WTC11 (cell line): ENCODE measurements at regions not wholly inside any gene's neighbourhood (a gene's known extent, or its start where the extent isn't known, plus 50 kb on each side); places are given as distances from the start of the nearest gene placed in this dataset.

Source experiments
- ATAC-seq: fragments of 200-7000 bp; cut with Tn5 transposase; 2 replicates; pipeline ENCODE4 v1.10.0; 2021; ENCODE audit warnings: mild to moderate bottlenecking, moderate library complexity
- CTCF ChIA-PET: fragments of 300-600 bp; sonication (Branson Sonifier 250); formaldehyde crosslinking; loops from one replicate; lab custom pipeline; 2021; ENCODE audit warnings: antibody characterized with exemption; lab: Charles Lee
- POLR2A ChIA-PET: fragments of 350-600 bp; sonication (Branson Sonifier 250); formaldehyde crosslinking; loops from one replicate; lab custom pipeline; 2021; ENCODE audit warnings: antibody characterized with exemption; lab: Charles Lee
- DNase-seq: peaks from one replicate; pipeline ENCODE4 v3.0.0; 2021; ENCODE audit warnings: low spot score
- H3K27ac Mint-ChIP-seq: 2 replicates; pipeline ENCODE4 v1.8.0; 2021; ENCODE audit warnings: mixed read lengths
- H3K27me3 Mint-ChIP-seq: 2 replicates; pipeline ENCODE4 v1.8.0; 2021; ENCODE audit warnings: low read depth, mild to moderate bottlenecking, moderate library complexity, mixed read lengths
- H3K36me3 Mint-ChIP-seq: 2 replicates; pipeline ENCODE4 v1.8.0; 2021; ENCODE audit warnings: mixed read lengths
- H3K4me1 Mint-ChIP-seq: 2 replicates; pipeline ENCODE4 v1.8.0; 2022; ENCODE audit warnings: mixed read lengths
- H3K4me3 Mint-ChIP-seq: 2 replicates; pipeline ENCODE4 v1.8.0; 2021; ENCODE audit warnings: mild to moderate bottlenecking, moderate library complexity, mixed read lengths
- H3K9me3 Mint-ChIP-seq: 2 replicates; pipeline ENCODE4 v1.8.0; 2021; ENCODE audit warnings: mixed read lengths
- ATF1 ChIP-seq: sonication (generic); formaldehyde crosslinking; IDR thresholded peaks from 2 replicates; pipeline ENCODE4 v1.8.1; 2023; ENCODE audit warnings: mild to moderate bottlenecking, moderate library complexity, missing genetic modification reagents
- ATF2 ChIP-seq: sonication (generic); formaldehyde crosslinking; IDR thresholded peaks from 2 replicates; pipeline ENCODE4 v1.8.1; 2022; ENCODE audit warnings: low read depth, missing genetic modification reagents, borderline replicate concordance
- CDX4 ChIP-seq: fragments of 250-450 bp; sonication (Bioruptor Pico); IDR thresholded peaks from 2 replicates; pipeline ENCODE4 v1.9.0; 2021; ENCODE audit warnings: moderate library complexity, mild to moderate bottlenecking, inconsistent platforms, borderline replicate concordance
- CREB1 ChIP-seq: sonication (generic); formaldehyde crosslinking; IDR thresholded peaks from 2 replicates; pipeline ENCODE4 v1.8.0; 2023; ENCODE audit warnings: mild to moderate bottlenecking, missing genetic modification reagents
- E2F5 ChIP-seq: sonication (generic); formaldehyde crosslinking; IDR thresholded peaks from 2 replicates; pipeline ENCODE4 v1.8.1; 2022; ENCODE audit warnings: mild to moderate bottlenecking, moderate library complexity, missing genetic modification reagents
- IRF2 ChIP-seq: sonication (generic); formaldehyde crosslinking; IDR thresholded peaks from 2 replicates; pipeline ENCODE4 v1.8.0; 2022; ENCODE audit warnings: low read depth, missing genetic modification reagents, borderline replicate concordance
- MXD4 ChIP-seq: fragments of 250-450 bp; sonication (Bioruptor Pico); IDR thresholded peaks from 2 replicates; pipeline ENCODE4 v1.8.0; 2021; ENCODE audit warnings: mild to moderate bottlenecking, moderate library complexity, borderline replicate concordance
- PRDM15 ChIP-seq: sonication (generic); formaldehyde crosslinking; IDR thresholded peaks from 2 replicates; pipeline ENCODE4 v1.8.0; 2022; ENCODE audit warnings: missing genetic modification reagents
- PRRX2 ChIP-seq: fragments of 250-450 bp; sonication (Bioruptor Pico); IDR thresholded peaks from 2 replicates; pipeline ENCODE4 v1.8.0; 2021; ENCODE audit warnings: mild to moderate bottlenecking
- USF2 ChIP-seq: sonication (generic); formaldehyde crosslinking; IDR thresholded peaks from 2 replicates; pipeline ENCODE4 v1.8.1; 2023; ENCODE audit warnings: mild to moderate bottlenecking, missing genetic modification reagents, moderate library complexity
- ZNF423 ChIP-seq: fragments of 250-450 bp; sonication (Bioruptor Pico); IDR thresholded peaks from 2 replicates; pipeline ENCODE4 v2.1.2; 2022; ENCODE audit warnings: mild to moderate bottlenecking, moderate library complexity
- TF ChIP-seq, protein P1 (sequence below): sonication (generic); formaldehyde crosslinking; IDR thresholded peaks from 2 replicates; pipeline ENCODE4 v1.8.0; 2023; ENCODE audit warnings: missing genetic modification reagents, mild to moderate bottlenecking, borderline replicate concordance
- TF ChIP-seq, protein P2 (sequence below): fragments of 250-450 bp; sonication (Bioruptor Pico); IDR thresholded peaks from 2 replicates; pipeline ENCODE4 v1.9.0; 2021; ENCODE audit warnings: mild to moderate bottlenecking, borderline replicate concordance

DNA sequence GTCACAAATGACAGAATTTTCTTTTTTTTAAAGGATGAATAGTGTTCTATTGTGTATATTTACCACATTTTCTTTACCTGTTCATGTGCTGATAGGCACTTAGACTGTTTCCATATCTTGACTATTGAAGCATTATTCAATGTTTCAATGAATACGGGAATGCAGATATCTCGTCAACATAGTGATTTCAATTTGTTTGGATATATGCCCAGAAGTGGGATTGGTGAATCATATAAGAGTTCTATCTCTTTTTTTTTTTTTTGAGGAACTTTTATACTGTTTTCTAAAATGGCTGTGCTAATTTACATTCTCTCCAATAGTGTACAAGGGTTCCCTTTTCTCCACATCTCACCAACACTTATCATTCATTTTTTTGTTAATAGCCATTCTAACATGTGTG is 97.9 kb upstream of the FAR2 start (continued):
- no peak for TF ChIP-seq CDX4

GRCh38 chr12:29053567-29053966 is 95.5 kb upstream of the FAR2 start:
- TF ChIP-seq E2F5 (CRISPR knock-in tag) (no peak), PRRX2 (no peak), CREB1 (CRISPR knock-in tag) (no peak)
- H3K36me3 Mint-ChIP-seq, result no peaks in the 10 kb centered on the region
- H3K4me1 Mint-ChIP-seq, result no peaks in the 10 kb centered on the region
- ATAC-seq (no peak), DNase-seq (no peak)
- H3K27me3 Mint-ChIP-seq, result no peaks in the 10 kb centered on the region
- POLR2A ChIA-PET, result no interaction called here
- H3K9me3 Mint-ChIP-seq, result peaks cover 3% of the 10 kb centered on the region
- H3K4me3 Mint-ChIP-seq, result no peak overlapping the region
- CTCF ChIA-PET, result no interaction called here
- H3K27ac Mint-ChIP-seq, result no peak overlapping the region

GRCh38 chr12:29054858-29055663 is 94.0 kb upstream of the FAR2 start:
- ATAC-seq, result no peak
- Mint-ChIP-seq H3K36me3 (no peaks in the 10 kb centered on the region), H3K27ac (no peak overlapping the region), H3K27me3 (no peaks in the 10 kb centered on the region), H3K4me3 (no peak overlapping the region), H3K4me1 (no peaks in the 10 kb centered on the region), H3K9me3 (peaks cover 3% of the 10 kb centered on the region)
- POLR2A ChIA-PET, result no interaction called here
- CTCF ChIA-PET, result no interaction called here
- DNase-seq, result no peak
- no peak for TF ChIP-seq IRF2 (CRISPR knock-in tag)
- TF ChIP-seq, protein P1, sequence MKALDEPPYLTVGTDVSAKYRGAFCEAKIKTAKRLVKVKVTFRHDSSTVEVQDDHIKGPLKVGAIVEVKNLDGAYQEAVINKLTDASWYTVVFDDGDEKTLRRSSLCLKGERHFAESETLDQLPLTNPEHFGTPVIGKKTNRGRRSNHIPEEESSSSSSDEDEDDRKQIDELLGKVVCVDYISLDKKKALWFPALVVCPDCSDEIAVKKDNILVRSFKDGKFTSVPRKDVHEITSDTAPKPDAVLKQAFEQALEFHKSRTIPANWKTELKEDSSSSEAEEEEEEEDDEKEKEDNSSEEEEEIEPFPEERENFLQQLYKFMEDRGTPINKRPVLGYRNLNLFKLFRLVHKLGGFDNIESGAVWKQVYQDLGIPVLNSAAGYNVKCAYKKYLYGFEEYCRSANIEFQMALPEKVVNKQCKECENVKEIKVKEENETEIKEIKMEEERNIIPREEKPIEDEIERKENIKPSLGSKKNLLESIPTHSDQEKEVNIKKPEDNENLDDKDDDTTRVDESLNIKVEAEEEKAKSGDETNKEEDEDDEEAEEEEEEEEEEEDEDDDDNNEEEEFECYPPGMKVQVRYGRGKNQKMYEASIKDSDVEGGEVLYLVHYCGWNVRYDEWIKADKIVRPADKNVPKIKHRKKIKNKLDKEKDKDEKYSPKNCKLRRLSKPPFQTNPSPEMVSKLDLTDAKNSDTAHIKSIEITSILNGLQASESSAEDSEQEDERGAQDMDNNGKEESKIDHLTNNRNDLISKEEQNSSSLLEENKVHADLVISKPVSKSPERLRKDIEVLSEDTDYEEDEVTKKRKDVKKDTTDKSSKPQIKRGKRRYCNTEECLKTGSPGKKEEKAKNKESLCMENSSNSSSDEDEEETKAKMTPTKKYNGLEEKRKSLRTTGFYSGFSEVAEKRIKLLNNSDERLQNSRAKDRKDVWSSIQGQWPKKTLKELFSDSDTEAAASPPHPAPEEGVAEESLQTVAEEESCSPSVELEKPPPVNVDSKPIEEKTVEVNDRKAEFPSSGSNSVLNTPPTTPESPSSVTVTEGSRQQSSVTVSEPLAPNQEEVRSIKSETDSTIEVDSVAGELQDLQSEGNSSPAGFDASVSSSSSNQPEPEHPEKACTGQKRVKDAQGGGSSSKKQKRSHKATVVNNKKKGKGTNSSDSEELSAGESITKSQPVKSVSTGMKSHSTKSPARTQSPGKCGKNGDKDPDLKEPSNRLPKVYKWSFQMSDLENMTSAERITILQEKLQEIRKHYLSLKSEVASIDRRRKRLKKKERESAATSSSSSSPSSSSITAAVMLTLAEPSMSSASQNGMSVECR, result no peak
- no peak for TF ChIP-seq USF2
- TF ChIP-seq PRDM15, result no peak
- no peak for TF ChIP-seq ZNF423
- TF ChIP-seq, protein P2, sequence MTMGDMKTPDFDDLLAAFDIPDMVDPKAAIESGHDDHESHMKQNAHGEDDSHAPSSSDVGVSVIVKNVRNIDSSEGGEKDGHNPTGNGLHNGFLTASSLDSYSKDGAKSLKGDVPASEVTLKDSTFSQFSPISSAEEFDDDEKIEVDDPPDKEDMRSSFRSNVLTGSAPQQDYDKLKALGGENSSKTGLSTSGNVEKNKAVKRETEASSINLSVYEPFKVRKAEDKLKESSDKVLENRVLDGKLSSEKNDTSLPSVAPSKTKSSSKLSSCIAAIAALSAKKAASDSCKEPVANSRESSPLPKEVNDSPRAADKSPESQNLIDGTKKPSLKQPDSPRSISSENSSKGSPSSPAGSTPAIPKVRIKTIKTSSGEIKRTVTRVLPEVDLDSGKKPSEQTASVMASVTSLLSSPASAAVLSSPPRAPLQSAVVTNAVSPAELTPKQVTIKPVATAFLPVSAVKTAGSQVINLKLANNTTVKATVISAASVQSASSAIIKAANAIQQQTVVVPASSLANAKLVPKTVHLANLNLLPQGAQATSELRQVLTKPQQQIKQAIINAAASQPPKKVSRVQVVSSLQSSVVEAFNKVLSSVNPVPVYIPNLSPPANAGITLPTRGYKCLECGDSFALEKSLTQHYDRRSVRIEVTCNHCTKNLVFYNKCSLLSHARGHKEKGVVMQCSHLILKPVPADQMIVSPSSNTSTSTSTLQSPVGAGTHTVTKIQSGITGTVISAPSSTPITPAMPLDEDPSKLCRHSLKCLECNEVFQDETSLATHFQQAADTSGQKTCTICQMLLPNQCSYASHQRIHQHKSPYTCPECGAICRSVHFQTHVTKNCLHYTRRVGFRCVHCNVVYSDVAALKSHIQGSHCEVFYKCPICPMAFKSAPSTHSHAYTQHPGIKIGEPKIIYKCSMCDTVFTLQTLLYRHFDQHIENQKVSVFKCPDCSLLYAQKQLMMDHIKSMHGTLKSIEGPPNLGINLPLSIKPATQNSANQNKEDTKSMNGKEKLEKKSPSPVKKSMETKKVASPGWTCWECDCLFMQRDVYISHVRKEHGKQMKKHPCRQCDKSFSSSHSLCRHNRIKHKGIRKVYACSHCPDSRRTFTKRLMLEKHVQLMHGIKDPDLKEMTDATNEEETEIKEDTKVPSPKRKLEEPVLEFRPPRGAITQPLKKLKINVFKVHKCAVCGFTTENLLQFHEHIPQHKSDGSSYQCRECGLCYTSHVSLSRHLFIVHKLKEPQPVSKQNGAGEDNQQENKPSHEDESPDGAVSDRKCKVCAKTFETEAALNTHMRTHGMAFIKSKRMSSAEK (CRISPR knock-in tag), result no peak
- TF ChIP-seq MXD4 (CRISPR knock-in tag), result no peak
- no peak for TF ChIP-seq ATF2 (CRISPR knock-in tag)
- TF ChIP-seq ATF1 (CRISPR knock-in tag), result no peak
